Body of pancreas (tissue), 4 donors: ENCODE measurements at regions not wholly inside any gene's neighbourhood (a gene's known extent, or its start where the extent isn't known, plus 50 kb on each side); places are given as distances from the start of the nearest gene placed in this dataset.

ENCODE experiments used
- CTCF ChIP-seq, 7 experiments: fragments of 450-650 bp in 4 of 7; fragments of 200-600 bp in 3 of 7; sonication (generic) in 3 of 7; IDR thresholded peaks; one replicate each; pipeline ENCODE4 v1.5.1; 2016 to 2019; ENCODE audit warnings: antibody characterized with exemption in 7 of 7
- POLR2A ChIP-seq, 3 donors: fragments of 450-650 bp; IDR thresholded peaks; one replicate each; pipeline ENCODE4 v1.6.1; 2016; ENCODE audit warnings: antibody characterized with exemption in 3 of 3, mild to moderate bottlenecking in 2 of 3

- TF ChIP-seq CTCF (IDR thresholded peaks at IDR 0.05): no peak
- TF ChIP-seq POLR2A (IDR thresholded peaks at IDR 0.05): no peak
These were observed 113.6 kb upstream of the MDFIC2 start for GRCh38 chr3:70426071-70426470.
